ENCODE measurements at regions not wholly inside any gene's neighbourhood (a gene's known extent, or its start where the extent isn't known, plus 50 kb on each side); places are given as distances from the start of the nearest gene placed in this dataset.

GRCh38 chr6:21824431-21825177, 231.1 kb downstream of the SOX4 start:
- no peak for DNase-seq

GRCh38 chr6:21826023-21826422, 232.5 kb downstream of the SOX4 start:
- DNase-seq = no peak

DNA sequence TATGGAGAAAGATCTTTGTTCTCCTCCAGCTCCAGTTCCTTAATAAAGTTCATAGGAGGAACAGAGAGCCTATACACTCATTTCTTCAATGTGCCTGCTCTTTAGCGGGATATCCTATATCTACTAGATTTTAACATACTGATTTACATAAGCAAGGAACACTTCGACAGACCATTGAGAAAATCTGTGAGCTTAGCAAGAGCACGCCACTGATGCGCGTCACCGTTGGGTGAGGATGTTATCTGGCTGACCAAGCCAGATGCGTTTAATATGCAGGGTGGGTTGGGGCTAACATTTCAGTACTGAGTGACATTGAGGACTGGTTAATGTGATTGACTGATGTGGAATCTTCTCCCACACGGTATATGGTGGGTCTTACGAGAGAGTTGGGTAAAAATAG, 233.4 kb downstream of the SOX4 start:
- no peak for DNase-seq

- no peak for DNase-seq
Observed at GRCh38 chr6:21827425-21828202, 234.1 kb downstream of the SOX4 start.

DNA sequence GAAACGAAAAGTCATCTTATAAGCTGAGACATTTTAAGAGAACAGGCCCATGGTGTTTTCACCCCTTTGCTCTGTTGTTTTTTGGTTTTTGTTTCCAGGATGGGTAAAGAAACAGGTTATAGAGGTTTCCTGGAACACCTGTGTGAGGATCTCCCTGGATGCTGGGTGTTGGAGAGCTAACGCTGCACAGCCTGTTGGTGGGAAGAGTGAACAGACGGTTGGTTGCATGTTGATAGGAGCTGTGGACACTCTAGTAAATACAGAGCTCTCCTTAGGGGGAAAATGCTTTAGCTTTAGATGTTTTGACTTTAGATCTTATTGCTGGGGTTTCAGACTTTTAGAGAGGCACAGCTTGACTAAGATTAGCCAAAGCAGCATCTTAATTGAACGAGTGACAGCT, 235.2 kb downstream of the SOX4 start:
- no peak for DNase-seq

- DNase-seq = no peak
Observed at GRCh38 chr6:21829126-21829525, 235.6 kb downstream of the SOX4 start.

DNA sequence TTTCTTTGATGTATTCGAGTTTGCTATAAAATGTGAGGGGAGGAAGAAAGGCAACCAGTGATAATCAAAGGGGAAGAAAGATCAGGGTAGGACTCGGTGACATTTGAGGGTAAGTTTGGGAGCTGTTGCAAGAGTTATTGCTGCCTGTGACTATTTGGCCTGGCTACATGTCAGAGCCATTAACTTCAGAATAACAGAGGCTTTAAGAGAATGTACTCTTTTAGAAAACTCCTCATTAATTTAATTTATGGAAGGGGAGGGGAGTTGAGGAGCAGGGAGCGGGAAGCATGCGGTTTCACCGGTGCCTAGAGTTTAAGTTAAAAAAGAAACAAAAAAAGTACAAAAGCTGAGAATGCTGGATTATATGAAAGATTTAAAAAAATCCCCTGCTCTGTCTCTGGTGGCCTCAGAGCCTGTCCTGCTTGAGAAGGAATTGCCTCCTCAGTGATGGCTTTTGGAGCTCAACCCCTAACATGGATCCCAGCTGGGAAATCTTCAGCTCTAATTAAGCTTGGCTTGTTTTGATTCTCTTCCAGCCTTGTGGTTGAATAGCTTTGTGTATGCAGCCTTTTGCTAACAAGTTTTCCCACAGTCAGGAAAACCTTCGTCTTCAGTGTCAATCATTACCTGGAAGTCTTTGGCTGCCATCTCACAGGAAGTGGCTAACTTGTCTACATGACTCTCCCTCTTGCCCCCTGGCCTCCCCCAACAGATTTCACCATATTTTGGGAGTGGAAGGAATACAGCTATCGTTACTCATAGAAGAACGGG, 238.2 kb downstream of the SOX4 start:
- DNase-seq = no peak

- no peak for DNase-seq
Observed at GRCh38 chr6:21836277-21836676, 242.7 kb downstream of the SOX4 start.

GRCh38 chr6:21836772-21837425, 243.3 kb downstream of the SOX4 start:
- DNase-seq = no peak

- DNase-seq = no peak
Observed at GRCh38 chr6:21840428-21840827, 246.9 kb downstream of the SOX4 start.

DNA sequence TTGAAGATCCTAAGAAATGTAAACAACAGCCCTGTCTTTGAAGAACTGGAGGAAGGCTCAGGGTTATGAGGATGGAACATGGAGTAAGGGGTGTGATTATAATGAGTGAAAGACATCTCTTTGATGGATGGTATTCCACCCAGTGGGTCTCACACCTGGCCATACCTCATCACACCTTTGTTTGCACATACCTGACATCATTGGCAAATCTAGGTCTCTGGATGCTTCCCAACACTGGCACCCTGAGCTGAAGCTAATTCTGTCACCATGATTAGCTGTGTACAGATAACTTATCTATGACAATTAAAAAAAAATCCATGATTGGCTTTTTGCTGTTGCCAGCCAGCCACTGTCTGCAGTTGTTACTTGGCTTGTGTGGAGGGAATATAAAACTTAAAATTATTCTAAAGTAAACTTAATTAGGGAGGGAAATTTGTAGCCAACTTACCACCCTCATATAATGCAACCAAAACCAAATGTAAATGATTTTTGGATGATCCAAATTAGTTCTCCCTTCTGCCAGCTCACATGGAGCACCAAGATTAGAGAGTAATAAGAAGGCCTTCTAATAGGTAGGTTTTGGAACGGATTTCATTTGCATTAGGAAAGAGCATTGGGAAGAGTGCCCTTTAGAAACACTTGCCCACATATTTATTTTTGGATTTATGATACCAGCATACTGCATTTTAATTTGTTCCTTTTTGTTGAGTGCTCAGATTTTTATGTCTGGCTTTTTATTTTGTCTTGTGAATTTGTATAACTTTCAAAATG, 249.5 kb downstream of the SOX4 start:
- no peak for DNase-seq

DNA sequence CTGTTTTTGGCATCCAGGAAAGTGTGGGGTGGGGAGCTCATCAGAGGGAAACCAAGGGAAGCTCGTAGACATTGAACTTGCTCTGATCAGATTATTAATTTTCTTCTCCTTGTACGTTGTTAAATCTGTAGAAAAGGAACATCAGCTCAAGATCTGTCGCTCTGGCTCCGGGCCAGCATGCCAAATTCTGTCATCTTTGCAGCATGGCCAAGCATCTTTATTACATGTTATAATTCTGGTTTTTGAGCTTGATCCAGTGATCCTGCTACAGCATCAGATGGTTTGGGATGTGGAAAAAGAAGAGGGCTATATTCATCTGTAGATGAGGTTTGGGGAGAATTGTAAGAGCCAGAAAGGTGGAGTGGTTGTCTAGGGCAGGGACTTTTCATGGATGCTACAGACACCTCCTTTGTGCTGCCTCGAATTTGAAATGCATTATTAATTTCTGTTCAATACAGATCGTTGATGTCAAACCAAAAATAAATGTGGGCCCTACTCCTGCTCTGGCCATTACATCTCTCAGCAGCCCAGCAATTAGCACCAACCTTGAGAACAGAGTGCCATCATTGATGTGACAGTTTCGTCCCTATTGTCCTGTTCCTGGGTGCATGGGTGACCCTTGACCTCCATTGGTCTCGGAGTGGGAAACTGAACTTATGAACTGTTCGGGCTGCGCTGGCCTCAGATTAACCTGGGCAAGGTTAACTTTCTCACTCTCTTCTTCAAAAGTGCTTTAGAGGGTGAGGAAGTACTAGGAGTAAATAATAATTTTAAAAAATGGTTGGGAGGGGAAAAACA, 250.8 kb downstream of the SOX4 start:
- DNase-seq = no peak

DNA sequence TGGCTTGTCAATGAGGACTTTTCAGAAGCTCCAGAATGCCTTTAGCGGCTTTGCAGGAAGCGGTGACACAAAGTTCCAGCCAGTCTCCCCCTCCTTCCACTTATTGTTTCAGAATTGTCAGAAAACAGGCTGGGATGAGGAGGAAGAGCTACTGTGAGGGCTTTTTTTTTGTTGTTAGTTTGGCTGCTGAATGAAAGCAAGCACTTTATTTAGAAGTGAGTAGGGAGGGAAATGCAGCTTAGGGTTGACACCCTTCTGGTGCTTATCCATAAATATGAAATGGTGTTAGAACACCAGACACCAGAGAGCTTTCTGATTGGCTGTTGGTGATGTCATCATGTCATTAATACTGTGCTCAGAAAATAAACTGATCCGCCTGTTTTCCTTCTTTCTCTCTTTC, 251.5 kb downstream of the SOX4 start:
- DNase-seq = no peak

- DNase-seq = no peak
Observed at GRCh38 chr6:21845439-21846140, 252.0 kb downstream of the SOX4 start.

- DNase-seq = no peak
Observed at GRCh38 chr6:21846541-21847451, 253.2 kb downstream of the SOX4 start.

DNA sequence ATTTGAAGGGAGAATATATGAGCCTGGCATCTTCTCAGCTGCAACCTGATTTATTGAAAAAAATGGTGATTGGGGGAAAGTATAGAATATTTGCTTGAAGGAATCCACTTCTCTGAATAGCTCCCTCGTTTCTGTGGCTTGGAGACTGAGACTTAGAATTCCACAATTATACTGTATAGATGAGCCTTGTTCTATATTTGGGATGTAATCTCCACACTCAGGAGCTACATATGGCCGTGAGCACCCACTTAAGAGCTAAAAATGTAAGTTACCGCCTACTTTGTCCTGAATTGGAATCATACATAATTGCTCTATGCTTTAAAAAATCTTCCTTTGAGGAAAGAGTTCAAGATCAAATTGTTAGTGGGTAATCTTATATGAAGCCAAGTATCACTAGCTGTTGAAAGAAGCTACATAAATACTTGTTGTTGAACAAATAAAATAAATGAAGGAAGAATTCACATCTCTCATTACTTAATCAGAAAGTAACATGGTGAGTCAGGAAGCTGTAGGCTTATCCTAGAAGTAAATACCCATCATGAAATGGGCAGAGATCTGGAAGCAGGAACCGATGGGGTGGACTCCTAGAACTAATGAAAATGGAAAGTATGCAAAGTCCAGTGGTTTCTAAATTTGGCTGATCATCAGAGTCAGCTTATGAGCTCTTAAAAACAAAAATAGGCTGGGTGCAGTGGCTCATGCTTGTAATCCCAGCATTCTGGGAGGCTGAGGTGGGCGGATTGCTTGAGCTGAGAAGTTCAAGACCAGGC, 254.3 kb downstream of the SOX4 start:
- no peak for DNase-seq

- DNase-seq = no peak
Observed at GRCh38 chr6:21850691-21851090, 257.1 kb downstream of the SOX4 start.

DNA sequence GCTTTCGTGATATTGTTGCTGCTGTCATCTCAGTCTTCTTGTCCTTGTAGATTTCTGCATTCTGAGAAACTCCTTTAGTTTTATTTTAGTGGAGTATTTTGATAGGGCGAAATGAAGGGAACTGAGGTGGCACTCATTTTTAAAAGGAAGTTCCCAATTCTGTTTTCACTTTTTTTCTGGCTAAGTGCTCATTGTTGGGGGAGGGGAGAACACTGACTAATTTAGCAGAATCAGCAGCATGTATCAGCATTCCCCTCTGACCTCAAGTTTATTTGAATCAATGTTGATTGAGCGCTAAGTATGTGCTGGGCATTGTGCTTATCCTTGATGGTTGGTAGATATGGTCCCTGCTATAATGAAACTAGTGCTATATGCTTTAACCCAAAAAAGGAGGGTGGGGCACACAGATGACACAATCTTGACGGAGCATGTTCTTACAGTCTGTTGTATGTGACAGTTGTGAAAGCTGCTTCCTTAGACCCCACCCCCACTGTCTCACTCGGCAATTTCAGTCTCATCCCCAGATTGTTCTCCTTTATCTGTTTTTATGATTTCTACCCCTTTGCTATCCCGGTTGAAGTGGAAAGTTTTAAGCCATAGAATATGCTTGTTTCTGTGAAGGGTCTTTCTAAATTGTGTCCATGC, 262.4 kb downstream of the SOX4 start:
- no peak for DNase-seq

Data from GOT3 (cell line).